Activated T-helper 9 cell treated with anti-CD3 and anti-CD28 coated beads, Interleukin-2, amount 50 U/mL, for 16 hours (primary cell): ENCODE measurements at regions not wholly inside any gene's neighbourhood (a gene's known extent, or its start where the extent isn't known, plus 50 kb on each side); places are given as distances from the start of the nearest gene placed in this dataset.

ENCODE experiments used
- DNase-seq: peaks from one replicate; pipeline ENCODE4 v3.0.0-alpha.2; 2020; ENCODE audit warnings: low read depth

DNA sequence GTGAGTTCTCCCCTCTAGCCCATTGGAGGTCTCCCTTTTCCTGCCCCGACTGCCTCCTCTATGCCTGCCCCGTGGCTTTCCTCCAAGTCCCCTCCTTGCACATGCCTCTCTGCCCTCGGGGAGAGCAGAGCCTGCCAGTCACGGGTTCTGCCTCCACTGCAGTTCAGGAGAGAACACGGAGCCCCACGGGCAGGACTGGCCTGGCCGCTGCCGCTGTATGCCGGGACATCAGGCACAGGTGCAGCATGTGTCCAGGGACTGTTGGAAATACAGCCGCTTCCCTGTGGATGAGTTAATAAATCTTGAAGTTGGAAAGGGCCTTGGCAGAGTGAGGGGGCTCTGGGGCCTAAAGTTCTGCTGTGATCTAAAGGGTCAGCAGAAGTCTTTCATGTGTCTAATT lies 676.6 kb downstream of the MATN1 start:
- DNase-seq: no peak

DNA sequence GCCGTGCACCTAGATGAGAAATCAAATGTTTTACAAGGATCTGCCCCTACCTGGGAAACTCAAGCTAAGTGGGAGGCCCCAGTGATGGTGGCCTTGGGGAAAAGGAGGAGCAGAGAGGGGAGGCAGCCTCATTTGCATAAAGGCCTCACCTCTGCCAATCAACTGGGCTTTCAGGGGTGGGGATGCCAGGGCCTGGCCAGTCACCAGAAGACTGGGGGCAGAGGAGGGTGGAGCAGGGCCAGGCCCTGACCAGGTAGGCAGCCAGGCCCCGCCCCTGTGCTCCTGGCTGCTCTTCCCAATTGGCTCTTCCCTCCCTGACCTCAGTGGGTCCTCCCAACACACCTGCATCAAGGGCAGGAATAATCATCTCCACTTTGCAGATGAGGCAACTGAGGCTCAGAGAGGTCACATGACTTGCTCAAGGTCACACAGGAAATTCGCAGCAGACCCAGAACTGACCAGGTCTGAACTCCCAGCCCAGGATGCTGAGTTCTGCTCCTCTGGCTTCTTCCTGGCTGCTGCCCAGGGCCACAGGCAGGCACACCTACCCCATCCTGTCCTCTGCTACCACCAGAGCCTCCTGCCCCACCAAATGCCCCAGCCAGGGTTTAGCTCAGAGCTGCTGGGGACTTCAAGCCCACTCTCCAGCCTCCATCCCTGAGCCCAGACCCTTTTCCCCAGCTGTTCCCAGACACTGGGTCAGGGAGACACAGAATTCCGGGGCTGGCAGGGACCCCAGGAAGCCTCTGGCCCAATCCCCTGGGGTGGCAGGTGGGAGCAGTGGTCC lies 677.9 kb downstream of the MATN1 start:
- no peak for DNase-seq

- no peak for DNase-seq
Observed at GRCh38 chr1:30044656-30045144, 678.7 kb downstream of the MATN1 start.

DNA sequence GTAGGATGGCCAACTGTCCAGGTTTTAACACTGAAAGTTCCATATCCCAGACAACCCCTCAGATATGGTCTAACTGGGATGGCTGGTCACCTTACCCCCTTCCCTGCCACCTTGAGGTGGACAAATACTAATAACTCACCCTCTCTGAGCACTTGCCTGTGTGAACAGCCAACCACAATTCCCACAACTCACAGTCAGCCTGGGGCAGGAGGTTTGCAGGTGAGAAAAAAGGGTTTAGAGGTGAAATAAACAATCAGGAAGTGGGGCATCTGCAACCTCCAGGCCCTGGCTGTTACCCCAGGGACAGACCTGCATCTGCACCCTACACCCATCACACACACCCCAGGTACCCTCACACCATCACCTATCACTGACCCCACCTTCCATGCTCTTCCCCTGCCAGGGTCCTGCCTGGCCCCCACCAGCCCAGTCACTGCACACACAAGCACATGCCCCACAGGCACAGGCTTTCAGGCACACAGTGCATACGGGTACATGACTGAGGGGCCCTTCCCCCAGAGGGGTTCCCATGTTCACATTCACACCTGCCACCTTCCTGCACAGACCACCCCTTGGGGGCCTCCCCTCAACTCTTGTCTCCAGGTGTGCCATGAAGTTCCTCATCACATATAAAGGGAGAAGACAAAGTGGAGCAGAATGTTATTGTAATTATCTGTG lies 679.5 kb downstream of the MATN1 start:
- DNase-seq: no peak

- DNase-seq: no peak
Observed at GRCh38 chr1:30043256-30043655, 680.1 kb downstream of the MATN1 start.

DNA sequence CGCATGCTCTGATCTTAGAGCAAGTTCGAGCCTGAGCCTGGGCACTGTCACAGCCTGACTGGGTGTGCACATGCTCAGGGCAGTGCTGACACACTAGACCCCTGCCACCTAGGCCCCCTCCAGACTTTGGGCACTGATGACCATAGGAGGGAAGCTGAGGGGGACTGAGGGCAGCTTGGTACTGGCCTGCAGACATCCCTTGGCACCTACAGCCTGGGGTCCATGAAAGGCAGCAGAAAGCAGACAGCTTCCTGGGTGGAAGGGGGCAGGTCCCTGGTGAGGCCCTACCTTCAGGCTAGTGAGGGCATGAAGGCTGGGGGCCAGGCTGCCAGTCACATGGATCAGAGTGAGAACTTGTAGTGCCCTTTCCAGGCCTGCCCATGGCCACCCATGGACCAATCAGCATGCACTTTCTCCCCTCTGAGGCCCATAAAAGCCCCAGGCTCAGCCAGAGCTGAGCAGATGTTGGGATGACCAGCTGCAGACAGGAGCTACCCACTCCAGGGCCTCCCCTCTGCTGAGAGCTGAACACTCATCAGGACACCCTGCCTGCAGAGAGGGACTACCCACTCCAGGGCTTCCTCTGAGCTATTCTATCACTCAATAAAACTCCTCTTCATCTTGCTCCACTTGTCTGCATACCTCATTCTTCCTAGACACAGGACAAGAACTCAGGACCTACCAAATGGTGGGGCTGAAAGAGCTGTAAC lies 680.8 kb downstream of the MATN1 start:
- DNase-seq: no peak

- no peak for DNase-seq
Observed at GRCh38 chr1:30041741-30042437, 681.5 kb downstream of the MATN1 start.

DNA sequence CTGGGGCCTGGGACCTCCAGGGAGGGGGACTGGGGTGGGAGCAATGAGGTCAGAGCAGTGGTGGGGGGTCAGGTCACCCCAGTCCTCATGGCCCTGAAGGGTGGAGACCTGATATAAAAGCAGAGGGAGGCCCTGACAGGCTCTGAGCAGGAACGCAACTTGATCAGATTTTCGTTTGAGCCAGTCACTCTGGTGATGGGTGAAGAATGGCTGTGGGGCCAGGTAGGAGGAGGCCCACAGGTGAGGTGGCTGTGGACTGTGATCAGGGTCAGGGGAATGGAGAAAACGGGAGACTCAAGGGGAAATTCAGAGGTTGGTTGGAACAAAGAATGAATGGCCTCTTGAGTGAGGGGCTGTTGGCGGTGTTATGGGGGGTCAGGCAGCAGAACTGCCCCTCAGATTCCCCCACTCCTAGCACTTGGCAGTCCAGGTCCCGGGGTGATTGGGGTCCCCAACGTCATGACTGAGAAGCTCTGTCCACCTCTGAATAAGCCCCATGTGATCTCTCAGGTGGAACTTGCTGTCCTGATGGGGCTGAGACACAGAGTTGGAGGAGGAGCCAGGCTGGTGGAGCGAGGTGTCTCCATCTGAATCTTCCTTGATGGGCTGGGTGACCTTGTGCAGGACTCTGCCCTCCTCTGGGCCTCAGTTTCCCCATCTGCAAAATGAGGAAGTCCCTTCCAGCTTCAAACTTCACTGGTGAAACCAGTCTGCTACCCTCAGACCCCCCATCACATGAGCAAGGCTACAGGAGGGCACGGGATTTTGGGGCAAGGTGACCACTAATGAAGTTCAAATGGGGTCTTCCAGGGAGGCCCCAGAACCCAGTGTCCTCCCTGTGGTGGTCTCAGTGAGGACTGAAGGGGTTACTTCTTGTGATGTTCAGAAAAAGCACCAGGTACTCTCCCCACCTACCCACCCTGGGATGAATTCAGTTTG lies 683.0 kb downstream of the MATN1 start:
- no peak for DNase-seq

GRCh38 chr1:30039354-30040080 lies 683.9 kb downstream of the MATN1 start:
- no peak for DNase-seq

DNA sequence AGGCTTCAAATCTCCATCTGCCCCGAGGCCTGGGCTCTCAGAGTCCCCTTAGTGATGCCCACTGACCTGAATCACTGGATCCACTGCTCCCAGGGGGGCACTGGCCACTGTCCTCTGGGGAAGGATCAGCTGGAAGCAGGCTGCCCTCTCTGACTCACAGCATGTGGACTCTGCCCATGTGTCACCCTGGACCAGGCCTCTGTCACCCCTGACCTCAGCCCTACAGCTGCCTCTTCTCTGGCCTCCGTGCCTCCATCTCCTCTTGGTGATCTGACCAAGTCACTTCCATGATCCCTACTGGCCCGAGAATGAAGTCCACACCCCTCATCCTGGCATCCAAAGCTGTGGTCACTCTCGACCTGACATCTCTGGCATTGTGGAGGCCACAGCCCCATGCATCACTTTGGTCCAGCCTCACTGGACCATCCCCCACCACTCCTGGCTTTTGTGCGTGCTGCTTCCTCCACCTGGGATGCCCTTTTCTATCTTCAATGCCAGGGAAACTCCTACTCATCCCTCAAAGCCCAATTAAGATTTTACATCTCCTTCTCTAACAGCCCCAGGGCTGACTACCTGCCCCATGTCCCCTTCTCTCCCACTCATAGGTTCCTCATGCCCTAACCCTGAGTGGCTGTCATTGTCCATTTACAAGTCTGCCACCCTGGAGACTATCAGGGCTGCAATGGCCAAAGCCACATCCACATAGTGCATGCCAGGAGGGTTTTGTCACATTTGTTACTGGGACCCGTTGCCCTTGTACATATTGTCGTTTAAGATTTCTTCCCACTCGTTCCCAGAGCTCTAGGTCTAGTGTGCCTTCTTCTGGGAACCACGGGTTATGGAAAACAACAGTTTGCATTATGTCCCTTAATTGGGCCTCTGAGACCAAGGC lies 685.0 kb downstream of the MATN1 start:
- DNase-seq: no peak

- no peak for DNase-seq
Observed at GRCh38 chr1:30037251-30038118, 685.9 kb downstream of the MATN1 start.

DNA sequence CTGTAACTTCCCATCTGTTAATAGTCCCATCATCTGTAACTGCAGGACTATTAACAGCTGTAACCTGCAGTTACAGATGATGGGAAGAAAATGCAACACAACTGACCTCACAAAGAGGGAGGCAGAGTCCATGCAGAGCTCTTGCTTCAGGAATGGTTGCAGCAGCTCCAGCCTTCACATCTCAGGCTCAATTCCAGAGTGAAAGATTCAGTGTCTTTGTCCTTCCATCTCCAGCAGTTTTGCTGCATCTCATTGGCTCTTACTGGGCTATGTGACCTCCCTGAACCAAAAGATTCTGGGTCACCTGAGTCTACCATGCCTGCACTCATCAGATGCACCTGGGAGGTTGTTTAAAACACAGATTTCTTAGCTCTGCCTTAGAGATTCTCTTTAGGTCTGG lies 686.7 kb downstream of the MATN1 start:
- no peak for DNase-seq

GRCh38 chr1:30036229-30036547 lies 687.2 kb downstream of the MATN1 start:
- no peak for DNase-seq

GRCh38 chr1:30035522-30036228 lies 687.7 kb downstream of the MATN1 start:
- no peak for DNase-seq

DNA sequence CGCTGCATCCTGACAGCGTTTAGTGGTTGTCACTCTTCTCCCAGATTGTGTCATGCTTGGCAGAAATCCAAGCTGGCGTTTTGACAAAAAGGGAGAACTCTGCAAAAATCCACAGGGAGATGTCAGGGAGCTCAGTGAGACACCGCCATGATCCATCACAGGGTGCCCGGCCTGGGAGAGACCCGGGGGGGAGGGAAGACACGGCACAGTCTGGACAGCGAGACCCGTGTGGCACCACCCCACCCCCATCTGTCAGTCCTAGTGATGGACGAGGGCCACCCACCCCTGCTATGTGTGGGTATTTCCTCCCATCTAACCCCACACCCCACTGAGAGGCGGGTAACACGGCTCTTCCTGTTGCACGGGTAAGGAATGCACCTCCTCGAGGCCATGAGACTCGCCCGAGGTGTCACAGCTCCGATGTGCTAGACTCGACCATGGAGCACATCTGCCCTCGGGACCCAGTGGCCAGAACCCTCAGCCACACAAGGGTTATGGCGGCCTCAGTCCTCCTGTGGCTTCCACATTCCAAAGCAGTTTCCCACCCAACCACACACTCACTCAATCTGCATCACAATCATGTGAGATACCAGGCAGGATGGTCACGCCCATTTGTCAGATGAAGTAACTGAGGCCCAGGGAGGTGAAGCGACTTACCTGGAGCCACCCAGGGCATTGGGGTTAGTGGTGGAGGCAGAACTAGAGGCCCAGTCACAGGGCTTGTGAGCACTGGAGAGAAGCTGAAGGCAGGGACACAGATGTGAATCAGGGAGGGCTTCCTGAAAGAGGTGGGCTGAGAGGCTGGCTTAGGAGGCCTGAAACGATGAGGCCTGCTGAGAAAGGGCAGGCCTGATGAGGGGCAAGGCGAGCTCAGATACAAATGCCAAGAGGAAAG lies 688.5 kb downstream of the MATN1 start:
- DNase-seq: no peak

GRCh38 chr1:30034105-30034626 lies 689.2 kb downstream of the MATN1 start:
- no peak for DNase-seq
